A549 (cell line): ENCODE measurements at regions not wholly inside any gene's neighbourhood (a gene's known extent, or its start where the extent isn't known, plus 50 kb on each side); places are given as distances from the start of the nearest gene placed in this dataset.

ENCODE experiments used
- ATAC-seq, 2 experiments: fragments of 200-7000 bp in 1 of 2; fragments of >200 bp in 1 of 2; cut with Nextera tagmentation in 1 of 2; cut with Tn5 transposase in 1 of 2; 3 replicates each; pipeline versions ENCODE4 v1.8.0 to v1.9.1; 2018 to 2020; ENCODE audit warnings: mild to moderate bottlenecking in 1 of 2, moderate library complexity in 1 of 2
- CTCF ChIA-PET: fragments of 300-600 bp; sonication (Branson Sonifier 250); formaldehyde crosslinking; extraction: SDS; loops from one replicate; lab custom pipeline; 2021; ENCODE audit warnings: antibody characterized with exemption, inconsistent platforms; lab: Yijun Ruan, JAX
- POLR2A ChIA-PET: fragments of 350-600 bp; formaldehyde crosslinking; extraction: SDS; loops from one replicate; lab custom pipeline; 2021; ENCODE audit warnings: antibody characterized with exemption, inconsistent platforms; lab: Yijun Ruan, JAX
- DNase-seq, 2 experiments: peaks; one replicate each; pipeline versions ENCODE4 v3.0.0 to v3.0.0-alpha.2; 2011 to 2016; ENCODE audit warnings: low read depth in 1 of 2, low spot score in 1 of 2
- FAIRE-seq: peaks from 2 replicates; lab custom pipeline; 2011; peaks lifted over from hg19 to GRCh38; lab: Jason Lieb, UNC
- H3K27ac ChIP-seq, 2 experiments: fragments of >200 bp; sonication (Bioruptor Twin); formaldehyde crosslinking; 3 replicates each; pipeline ENCODE4 v1.5.1; 2016 to 2017
- H3K4me1 ChIP-seq: fragments of >200 bp; sonication (Bioruptor Twin); formaldehyde crosslinking; 3 replicates; pipeline ENCODE4 v1.6.1; 2016
- H3K4me2 ChIP-seq: fragments of >200 bp; sonication (Bioruptor Twin); formaldehyde crosslinking; 3 replicates; pipeline ENCODE4 v1.6.1; 2016
- H3K4me3 ChIP-seq: fragments of >200 bp; sonication (Bioruptor Twin); formaldehyde crosslinking; 3 replicates; pipeline ENCODE4 v1.5.1; 2016
- H3K9me3 ChIP-seq: fragments of >200 bp; sonication (Bioruptor Twin); formaldehyde crosslinking; 3 replicates; pipeline ENCODE4 v1.6.1; 2016
- ATOH8 ChIP-seq: fragments of 250-450 bp; sonication (Bioruptor Pico); IDR thresholded peaks from 2 replicates; pipeline ENCODE4 v1.5.0; 2020; ENCODE audit warnings: low read depth, mild to moderate bottlenecking, moderate library complexity
- BCL3 ChIP-seq: fragments of >200 bp; sonication (Bioruptor Twin); formaldehyde crosslinking; IDR thresholded peaks from 3 replicates; pipeline ENCODE4 v1.6.1; 2016
- CBX2 ChIP-seq: fragments of 200-600 bp; sonication (generic); IDR thresholded peaks from 2 replicates; pipeline ENCODE4 v1.6.1; 2016; ENCODE audit warnings: low read depth, mild to moderate bottlenecking, borderline replicate concordance
- CBX8 ChIP-seq: fragments of 200-600 bp; sonication (generic); IDR thresholded peaks from 2 replicates; pipeline ENCODE4 v1.6.1; 2016
- CHD2 ChIP-seq: fragments of 150-350 bp; IDR thresholded peaks from 2 replicates; pipeline ENCODE4 v1.6.1; 2014; ENCODE audit warnings: low read length; ENCODE audit not compliant: partially characterized antibody
- CTCF ChIP-seq: fragments of >200 bp; sonication (Bioruptor Twin); formaldehyde crosslinking; IDR thresholded peaks from 3 replicates; pipeline ENCODE4 v1.5.1; 2016
- EHMT2 ChIP-seq: fragments of 200-600 bp; sonication (generic); IDR thresholded peaks from 2 replicates; pipeline ENCODE4 v1.6.1; 2016; ENCODE audit warnings: antibody characterized with exemption, low read depth, mild to moderate bottlenecking, moderate library complexity
- ELK1 ChIP-seq: fragments of 150-350 bp; IDR thresholded peaks from 2 replicates; pipeline ENCODE4 v1.6.1; 2014; ENCODE audit warnings: low read depth, mild to moderate bottlenecking, low read length
- HES2 ChIP-seq: fragments of >200 bp; sonication (Bioruptor Twin); formaldehyde crosslinking; IDR thresholded peaks from 2 replicates; pipeline ENCODE4 v1.6.1; 2016
- HOXB13 ChIP-seq: fragments of 250-450 bp; sonication (Bioruptor Pico); IDR thresholded peaks from 2 replicates; pipeline ENCODE4 v1.5.0; 2020; ENCODE audit warnings: low read depth, mild to moderate bottlenecking, moderate library complexity
- KDM5A ChIP-seq: fragments of 200-600 bp; sonication (generic); IDR thresholded peaks from 2 replicates; pipeline ENCODE4 v1.6.1; 2016; ENCODE audit warnings: antibody characterized with exemption, mild to moderate bottlenecking
- MAFK ChIP-seq: fragments of 450-650 bp; IDR thresholded peaks from 2 replicates; pipeline ENCODE4 v1.6.1; 2014; ENCODE audit not compliant: partially characterized antibody
- MYC ChIP-seq: IDR thresholded peaks from 2 replicates; pipeline ENCODE4 v1.6.1; 2012; ENCODE audit warnings: mild to moderate bottlenecking, inconsistent platforms, low read length, improper control_type of control experiment, borderline replicate concordance
- POLR2A ChIP-seq: IDR thresholded peaks from 2 replicates; pipeline ENCODE4 v1.6.1; 2012; ENCODE audit warnings: mild to moderate bottlenecking, low read length
- RAD21 ChIP-seq, 2 experiments: fragments of >200 bp in 1 of 2; sonication (Bioruptor Twin) in 1 of 2; formaldehyde crosslinking in 1 of 2; IDR thresholded peaks in 1 of 2; conservative IDR thresholded peaks in 1 of 2; 2 replicates in 1 of 2; 3 replicates in 1 of 2; pipeline ENCODE4 v1.6.1; 2012 to 2018; ENCODE audit warnings: inconsistent platforms in 1 of 2
- RARB ChIP-seq: fragments of 250-450 bp; sonication (Bioruptor Pico); IDR thresholded peaks from 2 replicates; pipeline ENCODE4 v1.8.0; 2021; ENCODE audit warnings: mild to moderate bottlenecking, moderate library complexity
- REST ChIP-seq: fragments of 200-600 bp; sonication (generic); IDR thresholded peaks from 2 replicates; pipeline ENCODE4 v1.6.1; 2016; ENCODE audit warnings: antibody characterized with exemption, mild to moderate bottlenecking, moderate library complexity
- RNF2 ChIP-seq: fragments of 200-600 bp; sonication (generic); IDR thresholded peaks from 2 replicates; pipeline ENCODE4 v1.6.1; 2016; ENCODE audit warnings: low read depth, mild to moderate bottlenecking, antibody characterized with exemption, moderate library complexity, borderline replicate concordance
- SMC3 ChIP-seq: fragments of >200 bp; sonication (Bioruptor Twin); formaldehyde crosslinking; IDR thresholded peaks from 3 replicates; pipeline ENCODE4 v1.6.1; 2018; ENCODE audit warnings: inconsistent platforms
- ZC3H11A ChIP-seq: fragments of 450-650 bp; IDR thresholded peaks from 2 replicates; pipeline ENCODE4 v1.6.1; 2014; ENCODE audit warnings: antibody characterized with exemption, mild to moderate bottlenecking
- ZFP36 ChIP-seq: fragments of 450-650 bp; IDR thresholded peaks from 2 replicates; pipeline ENCODE4 v1.6.1; 2014; ENCODE audit warnings: borderline replicate concordance; ENCODE audit not compliant: partially characterized antibody
- ZNF302 ChIP-seq: fragments of 250-450 bp; sonication (Bioruptor Pico); IDR thresholded peaks from 2 replicates; pipeline ENCODE4 v1.9.0; 2021; ENCODE audit warnings: inconsistent platforms, mild to moderate bottlenecking, moderate library complexity
- WGBS: methylation state at CpG from one replicate; pipeline ENCODE4 v1.1.6; 2017; ENCODE audit errors: missing lambda C conversion rate; 5-methylcytosine and 5-hydroxymethylcytosine counted together

- Histone ChIP-seq H3K27ac (peak overlapping the region; percentile 34 to 71; a peak in 5 of 6 replicates), H3K4me1 (peaks cover 42% of the 10 kb centered on the region), H3K4me3 (no peak overlapping the region), H3K4me2 (no peak overlapping the region), H3K9me3 (no peaks in the 10 kb centered on the region)
- peak; percentile 84 to 96 for ATAC-seq
- peak; percentile 23 for FAIRE-seq
- POLR2A ChIA-PET, result no interaction called here
- no peak for TF ChIP-seq HES2
- TF ChIP-seq RARB, result no peak
- no peak for TF ChIP-seq CHD2
- TF ChIP-seq ZFP36, result no peak
- TF ChIP-seq EHMT2, result no peak
- no peak for TF ChIP-seq ZC3H11A
- TF ChIP-seq ELK1, result no peak
- TF ChIP-seq CBX2, result no peak
- TF ChIP-seq SMC3, result peak; percentile 82
- no peak for TF ChIP-seq HOXB13 (CRISPR knock-in tag)
- no peak for TF ChIP-seq RNF2
- peak; percentile 92 for TF ChIP-seq CTCF
- no peak for TF ChIP-seq POLR2A
- TF ChIP-seq KDM5A, result no peak
- TF ChIP-seq ZNF302, result no peak
- TF ChIP-seq MAFK, result no peak
- peak; percentile 75 to 88 for TF ChIP-seq RAD21 (conservative IDR thresholded peaks at IDR 0.05 in 1 of 2, IDR thresholded peaks at IDR 0.05 in 1 of 2)
- no peak for TF ChIP-seq REST
- no peak for TF ChIP-seq CBX8
- no peak for TF ChIP-seq MYC
- no peak for TF ChIP-seq ATOH8 (CRISPR knock-in tag)
- TF ChIP-seq BCL3, result no peak
- WGBS, result 24% methylated on average over 4 of the region's 4 CpGs
- CTCF ChIA-PET, result interaction anchor here (0.6 to 18.2 kb wide), 33 partner anchors 8 to 280 kb away, joined by 3 to 217 read pairs (median 3); a partner anchor contains a TSS
- peak; percentile 40 to 82 for DNase-seq
Measured at GRCh38 chr12:107404981-107405380, 280.6 kb upstream of the PWP1 start.
